Gastrocnemius medialis (tissue), 4 donors: ENCODE measurements at regions not wholly inside any gene's neighbourhood (a gene's known extent, or its start where the extent isn't known, plus 50 kb on each side); places are given as distances from the start of the nearest gene placed in this dataset.

ENCODE experiments used
- POLR2A ChIP-seq, 2 donors: fragments of 450-650 bp; IDR thresholded peaks; one replicate each; pipeline ENCODE4 v1.6.1; 2017; ENCODE audit warnings: antibody characterized with exemption in 2 of 2, mild to moderate bottlenecking in 2 of 2, moderate library complexity in 2 of 2
- TF ChIP-seq, protein P1 (sequence below), 5 experiments: fragments of 450-650 bp in 3 of 5; fragments of 200-600 bp in 2 of 5; sonication (generic) in 2 of 5; IDR thresholded peaks in 4 of 5; conservative IDR thresholded peaks in 1 of 5; 1 replicate in 4 of 5; 2 replicates in 1 of 5; pipeline ENCODE4 v1.5.1; 2016 to 2019; ENCODE audit warnings: antibody characterized with exemption in 5 of 5, mild to moderate bottlenecking in 3 of 5, moderate library complexity in 3 of 5

- TF ChIP-seq, protein P1, sequence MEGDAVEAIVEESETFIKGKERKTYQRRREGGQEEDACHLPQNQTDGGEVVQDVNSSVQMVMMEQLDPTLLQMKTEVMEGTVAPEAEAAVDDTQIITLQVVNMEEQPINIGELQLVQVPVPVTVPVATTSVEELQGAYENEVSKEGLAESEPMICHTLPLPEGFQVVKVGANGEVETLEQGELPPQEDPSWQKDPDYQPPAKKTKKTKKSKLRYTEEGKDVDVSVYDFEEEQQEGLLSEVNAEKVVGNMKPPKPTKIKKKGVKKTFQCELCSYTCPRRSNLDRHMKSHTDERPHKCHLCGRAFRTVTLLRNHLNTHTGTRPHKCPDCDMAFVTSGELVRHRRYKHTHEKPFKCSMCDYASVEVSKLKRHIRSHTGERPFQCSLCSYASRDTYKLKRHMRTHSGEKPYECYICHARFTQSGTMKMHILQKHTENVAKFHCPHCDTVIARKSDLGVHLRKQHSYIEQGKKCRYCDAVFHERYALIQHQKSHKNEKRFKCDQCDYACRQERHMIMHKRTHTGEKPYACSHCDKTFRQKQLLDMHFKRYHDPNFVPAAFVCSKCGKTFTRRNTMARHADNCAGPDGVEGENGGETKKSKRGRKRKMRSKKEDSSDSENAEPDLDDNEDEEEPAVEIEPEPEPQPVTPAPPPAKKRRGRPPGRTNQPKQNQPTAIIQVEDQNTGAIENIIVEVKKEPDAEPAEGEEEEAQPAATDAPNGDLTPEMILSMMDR (IDR thresholded peaks at IDR 0.05 in 4 of 5, conservative IDR thresholded peaks at IDR 0.05 in 1 of 5): no peak
- TF ChIP-seq POLR2A (IDR thresholded peaks at IDR 0.05): no peak
These were observed 1005.3 kb upstream of the SORCS1 start for GRCh38 chr10:108169846-108170245.
